HepG2 (cell line): ENCODE measurements at regions not wholly inside any gene's neighbourhood (a gene's known extent, or its start where the extent isn't known, plus 50 kb on each side); places are given as distances from the start of the nearest gene placed in this dataset.

Experiments used
- ATAC-seq: fragments of 200-7000 bp; cut with Tn5 transposase; 3 replicates; pipeline ENCODE4 v1.9.1; 2020; ENCODE audit warnings: mild to moderate bottlenecking, moderate library complexity
- BruUV-seq: library from RNA; stranded (reverse); fragments of 400-500 nt; replicated peaks from 2 replicates; lab custom pipeline; 2021; lab: Mats Ljungman, UMichigan
- CTCF ChIA-PET: fragments of 300-600 bp; formaldehyde crosslinking; extraction: SDS; loops from one replicate; lab custom pipeline; 2021; ENCODE audit warnings: low total read pairs, inconsistent platforms, low intra/inter-chr PET ratio; lab: Yijun Ruan, JAX
- POLR2A ChIA-PET: fragments of 350-600 bp; sonication (Branson Sonifier 250); formaldehyde crosslinking; loops from one replicate; lab custom pipeline; 2020; ENCODE audit warnings: antibody characterized with exemption, inconsistent platforms; lab: Yijun Ruan, JAX
- DNase-seq: peaks from one replicate; pipeline ENCODE4 v3.0.0-alpha.2; 2015; ENCODE audit warnings: low spot score
- FAIRE-seq: peaks from 3 replicates; lab custom pipeline; 2011; peaks lifted over from hg19 to GRCh38; lab: Jason Lieb, UNC
- H2AFZ ChIP-seq: one replicate; pipeline ENCODE4 v1.6.1; 2011; ENCODE audit warnings: low read length, inconsistent platforms
- H3K27ac ChIP-seq: fragments of 300-600 bp; 3 replicates; pipeline ENCODE4 v1.8.0; 2011; ENCODE audit warnings: mixed run types, mild to moderate bottlenecking, mixed read lengths, low read length, inconsistent platforms; ENCODE audit not compliant: insufficient read depth; ENCODE audit errors: extremely low read length
- H3K27me3 ChIP-seq, 2 experiments: fragments of 200-600 bp in 1 of 2; 2 replicates in 1 of 2; 3 replicates in 1 of 2; pipeline versions ENCODE4 v1.6.0 to v1.8.0; 2011; ENCODE audit warnings: low read length in 2 of 2, mild to moderate bottlenecking in 2 of 2, moderate library complexity in 2 of 2, inconsistent platforms in 1 of 2; ENCODE audit not compliant: insufficient read depth in 2 of 2, control insufficient read depth in 1 of 2
- H3K36me3 ChIP-seq, 2 experiments: fragments of 200-600 bp in 1 of 2; replicated peaks in 1 of 2; 2 replicates in 1 of 2; 3 replicates in 1 of 2; pipeline versions ENCODE4 v1.5.1 to v1.8.0; 2011; ENCODE audit warnings: low read length in 2 of 2, inconsistent platforms in 1 of 2; ENCODE audit not compliant: insufficient read depth in 2 of 2, control insufficient read depth in 1 of 2
- H3K4me1 ChIP-seq: 2 replicates; pipeline ENCODE4 v1.5.1; 2012; ENCODE audit warnings: low read length, inconsistent platforms; ENCODE audit not compliant: insufficient read depth
- H3K4me2 ChIP-seq: 2 replicates; pipeline ENCODE4 v1.6.0; 2011; ENCODE audit warnings: low read depth, low read length, inconsistent platforms
- H3K4me3 ChIP-seq, 3 experiments: fragments of 200-600 bp in 1 of 3; sonication (generic), shearing (Covaris generic) in 1 of 3; replicated peaks in 1 of 3; 2 replicates each; pipeline ENCODE4 v1.5.1; 2011 to 2016; ENCODE audit warnings: low read length in 3 of 3, inconsistent platforms in 2 of 3, low read depth in 2 of 3, mild to moderate bottlenecking in 2 of 3, control low read depth in 1 of 3, mixed read lengths in 1 of 3; ENCODE audit not compliant: insufficient read depth in 1 of 3
- H3K79me2 ChIP-seq: one replicate; pipeline ENCODE4 v1.6.1; 2011; ENCODE audit warnings: low read length, inconsistent platforms; ENCODE audit not compliant: insufficient read depth
- H3K9ac ChIP-seq: 2 replicates; pipeline ENCODE4 v1.6.0; 2011; ENCODE audit warnings: mild to moderate bottlenecking, low read depth, low read length, inconsistent platforms; ENCODE audit not compliant: insufficient read depth
- H3K9me3 ChIP-seq: 2 replicates; pipeline ENCODE4 v1.5.1; 2012; ENCODE audit warnings: mild to moderate bottlenecking, low read length
- H4K20me1 ChIP-seq: 2 replicates; pipeline ENCODE4 v1.6.0; 2011; ENCODE audit warnings: inconsistent platforms, mild to moderate bottlenecking, low read length, moderate library complexity; ENCODE audit not compliant: insufficient read depth
- AGO1 ChIP-seq: fragments of 200-400 bp; formaldehyde crosslinking; IDR thresholded peaks from 2 replicates; pipeline ENCODE4 v1.6.1; 2017; ENCODE audit warnings: mild to moderate bottlenecking, low read depth, low read length, moderate library complexity; ENCODE audit not compliant: poor library complexity, severe bottlenecking
- DMAP1 ChIP-seq: IDR thresholded peaks from 2 replicates; pipeline ENCODE4 v1.6.1; 2016
- HDAC6 ChIP-seq: fragments of 200-600 bp; sonication (generic); IDR thresholded peaks from 2 replicates; pipeline ENCODE4 v1.7.0; 2017; ENCODE audit warnings: mild to moderate bottlenecking, antibody characterized with exemption, low read length, low read depth
- JUNB ChIP-seq: sonication (generic); formaldehyde crosslinking; IDR thresholded peaks from 2 replicates; pipeline ENCODE4 v1.8.0; 2022; ENCODE audit warnings: missing genetic modification reagents, mild to moderate bottlenecking, borderline replicate concordance
- MED8 ChIP-seq: sonication (generic); formaldehyde crosslinking; IDR thresholded peaks from 2 replicates; pipeline ENCODE4 v1.8.1; 2023; ENCODE audit warnings: mild to moderate bottlenecking, missing genetic modification reagents; ENCODE audit not compliant: insufficient replicate concordance
- SP2 ChIP-seq: sonication (generic); formaldehyde crosslinking; IDR thresholded peaks from 2 replicates; pipeline ENCODE4 v1.5.1; 2020; ENCODE audit warnings: mild to moderate bottlenecking, missing genetic modification reagents
- TEAD2 ChIP-seq: sonication (generic); formaldehyde crosslinking; IDR thresholded peaks from 2 replicates; pipeline ENCODE4 v1.9.0; 2021; ENCODE audit warnings: missing genetic modification reagents
- TEF ChIP-seq: sonication (generic); formaldehyde crosslinking; IDR thresholded peaks from 2 replicates; pipeline ENCODE4 v1.5.0; 2020; ENCODE audit warnings: missing genetic modification reagents
- USF2 ChIP-seq, 2 experiments: sonication (generic) in 1 of 2; formaldehyde crosslinking in 1 of 2; IDR thresholded peaks; 2 replicates each; pipeline versions ENCODE4 v1.5.1 to v1.6.1; 2011 to 2020; ENCODE audit warnings: borderline replicate concordance in 1 of 2, low read depth in 1 of 2, low read length in 1 of 2, mild to moderate bottlenecking in 1 of 2, missing genetic modification reagents in 1 of 2, moderate library complexity in 1 of 2
- ZNF101 ChIP-seq: sonication (generic); formaldehyde crosslinking; IDR thresholded peaks from 2 replicates; pipeline ENCODE4 v1.4.0; 2020; ENCODE audit warnings: mild to moderate bottlenecking, low read depth, missing genetic modification reagents, borderline replicate concordance
- ZNF263 ChIP-seq: sonication (generic); formaldehyde crosslinking; IDR thresholded peaks from 2 replicates; pipeline ENCODE4 v1.4.0; 2020; ENCODE audit warnings: missing genetic modification reagents
- ZNF720 ChIP-seq: sonication (generic); formaldehyde crosslinking; IDR thresholded peaks from 2 replicates; pipeline ENCODE4 v1.4.0; 2020; ENCODE audit warnings: missing genetic modification reagents
- ZNF740 ChIP-seq: sonication (generic); formaldehyde crosslinking; IDR thresholded peaks from 2 replicates; pipeline ENCODE4 v1.4.0; 2020; ENCODE audit warnings: missing genetic modification reagents
- WGBS: methylation state at CpG from one replicate; pipeline ENCODE4 v1.1.6; 2017; ENCODE audit warnings: low lambda C conversion rate; 5-methylcytosine and 5-hydroxymethylcytosine counted together
- in situ Hi-C: cut with HindIII; loops from 2 replicates; pipeline ENCODE4 v1.10.0; 2017; ENCODE audit warnings: low pct_unique_long_range_greater_than_20kb; ENCODE audit not compliant: extremely low pct_ligation_motif_present
- intact Hi-C: fragments of 100-400 bp; cut with micrococcal nuclease; formaldehyde crosslinking; loops from one replicate; pipeline ENCODE4 v1.10.0; 2022; ENCODE audit not compliant: unreplicated experiment
- TF ChIP-seq, protein P1 (sequence below): sonication (generic); formaldehyde crosslinking; IDR thresholded peaks from 2 replicates; pipeline ENCODE4 v1.9.0; 2021; ENCODE audit warnings: missing genetic modification reagents, borderline replicate concordance

DNA sequence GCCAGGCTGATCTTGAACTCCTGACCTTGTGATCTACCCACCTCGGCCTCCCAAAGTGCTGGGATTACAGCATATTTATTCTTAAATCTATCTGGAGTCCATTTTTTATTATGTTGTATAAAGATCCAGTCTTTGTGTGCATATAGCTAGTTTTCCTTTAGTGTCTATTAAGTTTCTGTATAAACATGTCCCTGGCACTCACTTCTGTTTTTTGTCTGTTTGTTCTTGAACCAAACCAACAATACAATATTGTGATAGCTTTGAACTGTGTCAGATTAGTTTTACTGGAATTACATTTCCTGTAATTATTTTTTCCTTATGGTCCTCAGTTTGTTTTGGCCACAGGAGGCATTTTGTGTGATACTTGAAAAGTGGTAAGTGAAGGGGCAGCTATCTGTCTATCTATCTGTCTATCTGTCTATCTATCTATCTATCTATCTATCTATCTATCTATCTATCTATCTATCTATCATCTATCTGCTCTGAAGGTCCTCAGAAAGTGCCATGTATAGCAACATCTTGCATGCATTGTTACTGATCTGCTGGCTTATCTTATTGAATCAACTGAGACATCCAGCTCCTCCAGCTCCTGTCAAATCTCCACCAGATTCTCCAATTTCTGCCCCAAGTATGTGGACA is 70.9 kb upstream of the ACVR1 start:
- POLR2A ChIA-PET, result no interaction called here
- H3K4me1 ChIP-seq, result no peaks in the 10 kb centered on the region
- WGBS, result 0% methylated on average over 1 of the region's 1 CpG
- FAIRE-seq (no peak), DNase-seq (no peak), ATAC-seq (no peak)
- H2AFZ ChIP-seq, result no peak overlapping the region
- no TSS peak for BruUV-seq
- H3K36me3 ChIP-seq, result no peaks in the 10 kb centered on the region
- TF ChIP-seq ZNF263 (no peak), ZNF740 (CRISPR knock-in tag) (no peak), ZNF720 (CRISPR knock-in tag) (no peak), MED8 (CRISPR knock-in tag) (no peak), HDAC6 (no peak)
- no peak overlapping the region for H3K9ac ChIP-seq
- no peak overlapping the region for H3K4me3 ChIP-seq
- intact Hi-C loops (no loop called here), in situ Hi-C loops (no loop called here)
- H3K27ac ChIP-seq, result no peak overlapping the region
- H3K9me3 ChIP-seq, result no peaks in the 10 kb centered on the region
- no peaks in the 10 kb centered on the region for H3K79me2 ChIP-seq
- CTCF ChIA-PET, result no interaction called here
- H4K20me1 ChIP-seq, result no peaks in the 10 kb centered on the region
- no peak overlapping the region for H3K4me2 ChIP-seq
- peaks cover 0 to 6% of the 10 kb centered on the region in 2 experiments; a peak in 2 of 5 replicates for H3K27me3 ChIP-seq

DNA sequence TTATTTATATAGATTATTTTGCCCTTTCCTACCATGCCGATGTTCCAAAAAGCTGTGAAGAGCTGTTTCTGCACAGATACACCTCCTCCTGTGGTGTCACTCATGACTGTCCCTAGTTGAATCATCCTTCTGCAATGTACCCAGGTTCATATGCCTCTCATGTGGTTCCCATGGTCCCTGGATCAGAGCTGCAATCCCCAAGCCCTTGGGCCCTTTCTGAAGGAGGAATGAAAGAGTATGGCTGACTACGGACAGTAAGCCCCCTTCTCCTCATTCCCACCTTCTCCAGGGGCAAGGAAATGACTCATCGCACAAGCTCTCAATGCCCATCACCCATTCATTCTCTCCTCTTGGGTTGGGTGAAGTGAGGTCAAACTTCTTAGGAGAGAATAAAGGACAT is 63.9 kb upstream of the ACVR1 start:
- intact Hi-C loops, result no loop called here
- no peak for DNase-seq
- no peaks in the 10 kb centered on the region for H3K9me3 ChIP-seq
- WGBS, result 44% methylated on average over 3 of the region's 3 CpGs
- BruUV-seq, result no TSS peak
- H3K4me3 ChIP-seq, result no peak overlapping the region
- H3K4me2 ChIP-seq, result no peak overlapping the region
- ChIA-PET POLR2A (no interaction called here), CTCF (no interaction called here)
- H2AFZ ChIP-seq, result no peak overlapping the region
- ATAC-seq, result no peak
- no peaks in the 10 kb centered on the region for H3K79me2 ChIP-seq
- H4K20me1 ChIP-seq, result no peaks in the 10 kb centered on the region
- FAIRE-seq, result no peak
- H3K36me3 ChIP-seq, result no peaks in the 10 kb centered on the region
- H3K27me3 ChIP-seq, result 0 out of 5 replicates have a peak, but pooled peaks cover 0 to 12% of the 10 kb centered on the region in 2 experiments
- in situ Hi-C loops, result no loop called here
- H3K27ac ChIP-seq, result no peak overlapping the region
- peaks cover 12% of the 10 kb centered on the region for H3K4me1 ChIP-seq
- H3K9ac ChIP-seq, result no peak overlapping the region
- TF ChIP-seq JUNB (CRISPR knock-in tag) (no peak), AGO1 (no peak), SP2 (no peak), DMAP1 (CRISPR knock-in tag) (no peak), USF2 (IDR thresholded peaks at IDR 0.05; ENCODE audit: low read depth, low read length) (no peak), USF2 (CRISPR knock-in tag; IDR thresholded peaks at IDR 0.05; ENCODE audit: borderline replicate concordance) (no peak), ZNF101 (CRISPR knock-in tag) (no peak), TEF (CRISPR knock-in tag) (no peak), TEAD2 (CRISPR knock-in tag) (no peak)
- TF ChIP-seq, protein P1, sequence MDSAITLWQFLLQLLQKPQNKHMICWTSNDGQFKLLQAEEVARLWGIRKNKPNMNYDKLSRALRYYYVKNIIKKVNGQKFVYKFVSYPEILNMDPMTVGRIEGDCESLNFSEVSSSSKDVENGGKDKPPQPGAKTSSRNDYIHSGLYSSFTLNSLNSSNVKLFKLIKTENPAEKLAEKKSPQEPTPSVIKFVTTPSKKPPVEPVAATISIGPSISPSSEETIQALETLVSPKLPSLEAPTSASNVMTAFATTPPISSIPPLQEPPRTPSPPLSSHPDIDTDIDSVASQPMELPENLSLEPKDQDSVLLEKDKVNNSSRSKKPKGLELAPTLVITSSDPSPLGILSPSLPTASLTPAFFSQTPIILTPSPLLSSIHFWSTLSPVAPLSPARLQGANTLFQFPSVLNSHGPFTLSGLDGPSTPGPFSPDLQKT (CRISPR knock-in tag), result no peak
